ENCODE measurements at regions not wholly inside any gene's neighbourhood (a gene's known extent, or its start where the extent isn't known, plus 50 kb on each side); places are given as distances from the start of the nearest gene placed in this dataset.

GRCh38 chr14:42872786-42873185 is 1266.1 kb downstream of the LRFN5 start:
- no peak for DNase-seq

GRCh38 chr14:42869681-42870080 is 1263.0 kb downstream of the LRFN5 start:
- DNase-seq = no peak

- no peak for DNase-seq
These were observed 1255.4 kb downstream of the LRFN5 start for GRCh38 chr14:42862114-42862513.

GRCh38 chr14:42860371-42860770 is 1253.7 kb downstream of the LRFN5 start:
- no peak for DNase-seq

GRCh38 chr14:42856106-42856505 is 1249.4 kb downstream of the LRFN5 start:
- no peak for DNase-seq

GRCh38 chr14:42855085-42855484 is 1248.4 kb downstream of the LRFN5 start:
- no peak for DNase-seq

GRCh38 chr14:42854061-42854460 is 1247.4 kb downstream of the LRFN5 start:
- no peak for DNase-seq

GRCh38 chr14:42848652-42849051 is 1242.0 kb downstream of the LRFN5 start:
- DNase-seq = no peak

- DNase-seq = no peak
These were observed 1208.1 kb downstream of the LRFN5 start for GRCh38 chr14:42814817-42815216.

GRCh38 chr14:42806909-42807315 is 1200.2 kb downstream of the LRFN5 start:
- DNase-seq = no peak

GRCh38 chr14:42804141-42804540 is 1197.5 kb downstream of the LRFN5 start:
- DNase-seq = no peak

GRCh38 chr14:42802346-42802745 is 1195.7 kb downstream of the LRFN5 start:
- DNase-seq = no peak

GRCh38 chr14:42792166-42792565 is 1185.5 kb downstream of the LRFN5 start:
- no peak for DNase-seq

GRCh38 chr14:42782754-42783153 is 1176.1 kb downstream of the LRFN5 start:
- DNase-seq = no peak

GRCh38 chr14:42778984-42779383 is 1172.3 kb downstream of the LRFN5 start:
- DNase-seq = peak; percentile 17 to 55

- DNase-seq = no peak
These were observed 1144.1 kb downstream of the LRFN5 start for GRCh38 chr14:42750771-42751170.

- no peak for DNase-seq
These were observed 1135.4 kb downstream of the LRFN5 start for GRCh38 chr14:42742084-42742483.

- DNase-seq = no peak
These were observed 1129.7 kb downstream of the LRFN5 start for GRCh38 chr14:42736408-42736807.

- DNase-seq = no peak
These were observed 1127.4 kb downstream of the LRFN5 start for GRCh38 chr14:42734041-42734440.

- no peak for DNase-seq
These were observed 1125.3 kb downstream of the LRFN5 start for GRCh38 chr14:42732005-42732404.

GRCh38 chr14:42731480-42731879 is 1124.8 kb downstream of the LRFN5 start:
- DNase-seq = no peak

GRCh38 chr14:42729681-42730080 is 1123.0 kb downstream of the LRFN5 start:
- no peak for DNase-seq

GRCh38 chr14:42719391-42719790 is 1112.7 kb downstream of the LRFN5 start:
- peak; percentile 89 to 96 for DNase-seq

- DNase-seq = no peak
These were observed 1108.6 kb downstream of the LRFN5 start for GRCh38 chr14:42715316-42715715.

GRCh38 chr14:42710071-42710470 is 1103.4 kb downstream of the LRFN5 start:
- DNase-seq = no peak

GRCh38 chr14:42703501-42703900 is 1096.8 kb downstream of the LRFN5 start:
- DNase-seq = no peak
